ENCODE measurements at regions not wholly inside any gene's neighbourhood (a gene's known extent, or its start where the extent isn't known, plus 50 kb on each side); places are given as distances from the start of the nearest gene placed in this dataset.

GRCh38 chr17:12421646-12422306 lies 243.9 kb upstream of the MYOCD start:
- ATAC-seq: no peak
- no peak for TF ChIP-seq CTCF (IDR thresholded peaks at IDR 0.05)
- Histone ChIP-seq H3K4me1 (ENCODE audit: low read depth) (no peaks in the 10 kb centered on the region), H3K9me3 (no peaks in the 10 kb centered on the region), H3K4me3 (no peak overlapping the region), H3K36me3 (ENCODE audit: low read depth) (no peaks in the 10 kb centered on the region)
- DNase-seq: no peak
- intact Hi-C loops (cut with DNase I, micrococcal nuclease): loop anchor here in 1 of 2 donors (10.0 kb wide), 1 partner anchor 243 kb away; the partner anchor contains the start of gene MYOCD

- Histone ChIP-seq H3K4me1 (ENCODE audit: low read depth) (no peaks in the 10 kb centered on the region), H3K4me3 (no peak overlapping the region), H3K36me3 (ENCODE audit: low read depth) (no peaks in the 10 kb centered on the region), H3K9me3 (no peaks in the 10 kb centered on the region)
- DNase-seq (peak in 1 of 3 donors; percentile 40), ATAC-seq (peak; percentile 19)
- TF ChIP-seq CTCF (IDR thresholded peaks at IDR 0.05): no peak
- intact Hi-C loops (cut with DNase I, micrococcal nuclease): loop anchor here in 1 of 2 donors (10.0 kb wide), 1 partner anchor 242 kb away; the partner anchor contains the start of gene MYOCD
These were observed 243.0 kb upstream of the MYOCD start for GRCh38 chr17:12422651-12423050.

GRCh38 chr17:12423337-12423736 lies 242.4 kb upstream of the MYOCD start:
- Histone ChIP-seq H3K4me1 (ENCODE audit: low read depth) (no peaks in the 10 kb centered on the region), H3K36me3 (ENCODE audit: low read depth) (no peaks in the 10 kb centered on the region), H3K9me3 (no peaks in the 10 kb centered on the region), H3K4me3 (no peak overlapping the region)
- TF ChIP-seq CTCF (IDR thresholded peaks at IDR 0.05): no peak
- intact Hi-C loops (cut with DNase I, micrococcal nuclease): loop anchor here in 1 of 2 donors (10.0 kb wide), 1 partner anchor 241 kb away; the partner anchor contains the start of gene MYOCD
- ATAC-seq (no peak), DNase-seq (no peak)

GRCh38 chr17:12429116-12429515 lies 236.6 kb upstream of the MYOCD start:
- ATAC-seq (no peak), DNase-seq (no peak)
- intact Hi-C loops (cut with DNase I, micrococcal nuclease): loop anchor here in 1 of 2 donors (10.0 kb wide), 1 partner anchor 236 kb away; the partner anchor contains the start of gene MYOCD
- no peaks in the 10 kb centered on the region for H3K9me3 ChIP-seq
- no peak overlapping the region for H3K4me3 ChIP-seq
- no peaks in the 10 kb centered on the region for H3K4me1 ChIP-seq (ENCODE audit: low read depth)
- no peak for TF ChIP-seq CTCF (IDR thresholded peaks at IDR 0.05)
- H3K36me3 ChIP-seq (ENCODE audit: low read depth): no peaks in the 10 kb centered on the region

- H3K4me1 ChIP-seq (ENCODE audit: low read depth): no peaks in the 10 kb centered on the region
- no peak overlapping the region for H3K4me3 ChIP-seq
- intact Hi-C loops (cut with DNase I, micrococcal nuclease): no loop called here
- H3K9me3 ChIP-seq: no peaks in the 10 kb centered on the region
- no peak for TF ChIP-seq CTCF (IDR thresholded peaks at IDR 0.05)
- no peak for ATAC-seq
- H3K36me3 ChIP-seq (ENCODE audit: low read depth): no peaks in the 10 kb centered on the region
- no peak for DNase-seq
These were observed 234.5 kb upstream of the MYOCD start for GRCh38 chr17:12431188-12431587.
